ENCODE measurements at regions not wholly inside any gene's neighbourhood (a gene's known extent, or its start where the extent isn't known, plus 50 kb on each side); places are given as distances from the start of the nearest gene placed in this dataset.
"Not testable (repeated sequence)": the region's sequence is repeated elsewhere in the genome, so short reads cannot be mapped to it uniquely, and the experiment has no call there.

DNA sequence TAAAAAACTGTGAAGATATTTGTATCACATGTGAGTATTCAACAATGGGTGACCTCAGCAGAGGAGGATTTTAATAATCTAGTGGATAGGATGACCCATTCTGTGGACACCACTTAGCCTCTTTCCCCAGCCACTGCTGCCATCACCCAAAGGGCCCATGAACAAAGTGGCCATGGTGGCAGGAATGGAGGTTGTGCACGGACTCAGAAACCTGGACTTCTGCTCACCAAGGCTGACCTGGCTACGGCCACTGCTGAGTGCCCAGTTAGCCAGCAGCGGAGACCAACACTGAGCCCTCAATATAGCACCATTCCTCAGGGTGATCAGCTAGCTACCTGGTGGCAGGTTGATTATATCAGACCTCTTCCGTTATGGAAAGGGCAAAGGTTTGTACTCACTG is 1410.4 kb upstream of the CDH9 start:
- no peak for ATAC-seq

DNA sequence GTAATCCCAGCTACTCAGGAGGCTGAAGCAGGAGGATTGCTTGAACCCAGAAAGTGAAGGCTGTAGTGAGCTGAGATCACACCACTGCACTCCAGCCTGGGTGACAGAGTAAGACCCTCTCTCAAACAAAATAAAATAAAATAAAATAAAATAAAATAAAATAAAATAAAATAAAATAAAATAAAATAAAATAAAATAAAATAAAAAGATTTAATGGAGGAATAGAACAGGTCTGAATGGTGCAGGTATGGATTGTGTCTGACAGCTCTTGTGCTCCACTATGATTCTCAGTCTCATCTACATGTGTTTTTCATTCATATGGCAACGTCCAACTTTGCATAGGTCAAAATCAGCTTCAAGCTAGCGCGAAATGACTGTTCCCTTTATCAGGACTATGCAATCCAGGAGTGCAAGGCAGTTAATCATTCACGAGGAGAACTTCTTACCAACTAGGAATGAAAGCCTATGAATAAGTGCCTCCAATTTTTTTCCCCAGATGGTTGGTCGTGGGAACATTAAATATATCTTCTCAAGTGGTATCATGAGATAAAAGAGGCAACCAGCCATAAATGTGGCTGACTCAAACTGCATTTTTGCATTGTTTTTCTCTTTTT is 1392.3 kb upstream of the CDH9 start:
- no peak for ATAC-seq

DNA sequence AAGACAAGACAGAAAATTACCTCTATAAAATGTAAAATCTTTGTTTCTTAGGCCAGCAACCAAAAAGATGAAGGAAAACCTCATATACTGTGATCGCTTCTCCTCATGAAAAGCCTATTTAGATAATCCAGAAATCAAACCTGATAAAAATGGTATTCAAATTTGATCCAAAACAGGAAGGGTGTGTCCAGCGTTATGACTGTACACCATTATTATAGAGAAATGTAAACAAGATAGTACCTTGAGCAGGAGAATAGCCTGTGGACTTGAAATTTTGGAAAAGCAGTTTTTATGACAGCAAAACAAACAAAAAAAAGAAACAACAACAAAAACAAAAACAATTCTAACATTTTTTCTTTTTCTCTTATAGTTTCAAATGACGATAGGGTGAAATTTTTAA is 1382.8 kb upstream of the CDH9 start:
- no peak for ATAC-seq

DNA sequence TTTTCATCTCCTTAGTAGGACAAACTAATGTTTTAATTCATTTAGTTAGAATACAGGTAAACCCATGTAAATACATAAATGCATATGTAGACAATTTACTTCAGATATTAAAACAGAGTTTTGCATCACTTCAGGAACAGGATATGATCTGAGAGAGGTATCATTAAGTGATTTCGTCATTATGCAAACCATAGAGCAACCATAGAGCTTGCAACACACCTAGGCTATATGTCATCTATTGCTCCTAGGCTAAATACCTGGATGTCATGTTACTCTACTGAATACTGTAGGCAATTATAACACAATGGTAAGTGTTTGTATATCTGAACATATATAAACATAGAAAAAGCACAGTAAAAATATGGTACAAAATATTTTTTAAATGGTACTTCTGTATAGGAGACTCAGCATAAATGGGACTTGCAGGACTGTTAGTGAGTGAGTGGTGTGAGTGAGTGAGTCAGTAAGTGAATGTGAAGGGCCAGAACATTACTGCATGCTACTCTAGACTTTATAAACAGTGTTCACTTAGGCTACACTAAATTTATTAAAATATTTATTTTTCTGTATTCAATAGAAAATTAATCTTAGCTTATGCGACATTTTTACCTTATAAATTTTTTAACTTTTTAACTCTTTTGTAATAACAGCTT is 1377.5 kb upstream of the CDH9 start:
- no peak for ATAC-seq

DNA sequence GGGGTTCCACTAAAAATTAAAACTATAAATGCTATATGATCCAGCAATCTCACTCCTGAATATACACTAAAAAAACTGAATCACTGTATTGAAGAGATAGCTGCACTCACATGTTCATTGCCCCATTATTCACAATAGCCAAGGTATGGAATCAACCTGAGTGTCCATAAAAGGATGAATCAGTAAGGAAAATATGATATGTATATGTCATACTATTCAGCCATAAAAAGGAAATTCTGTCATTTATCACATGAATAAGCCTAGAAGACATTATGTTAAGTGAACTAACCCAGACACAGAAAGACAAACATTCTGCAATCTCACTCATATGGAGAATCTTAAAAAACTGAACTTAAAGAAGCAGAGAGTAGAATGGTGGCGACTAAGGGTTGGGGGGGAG is 1376.2 kb upstream of the CDH9 start:
- no peak for ATAC-seq

DNA sequence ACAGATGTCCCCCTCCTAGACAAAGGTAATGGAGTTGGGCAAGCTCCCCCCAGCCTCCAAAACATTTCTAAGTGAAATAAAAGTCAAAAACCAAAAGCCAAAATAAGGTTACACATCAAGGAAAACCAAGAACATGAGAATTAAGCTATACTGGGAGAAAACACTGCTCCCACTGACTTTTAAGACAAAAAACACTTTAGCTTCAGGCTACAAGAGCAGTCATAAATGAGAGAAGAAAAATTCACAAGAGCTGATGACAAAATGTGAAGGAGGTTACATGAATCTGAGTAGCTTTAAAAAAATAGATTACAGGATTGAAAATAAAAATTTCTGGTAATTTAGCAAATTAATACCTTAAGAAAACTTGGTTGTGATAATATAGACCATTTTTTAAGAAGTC is 1370.3 kb upstream of the CDH9 start:
- no peak for ATAC-seq

DNA sequence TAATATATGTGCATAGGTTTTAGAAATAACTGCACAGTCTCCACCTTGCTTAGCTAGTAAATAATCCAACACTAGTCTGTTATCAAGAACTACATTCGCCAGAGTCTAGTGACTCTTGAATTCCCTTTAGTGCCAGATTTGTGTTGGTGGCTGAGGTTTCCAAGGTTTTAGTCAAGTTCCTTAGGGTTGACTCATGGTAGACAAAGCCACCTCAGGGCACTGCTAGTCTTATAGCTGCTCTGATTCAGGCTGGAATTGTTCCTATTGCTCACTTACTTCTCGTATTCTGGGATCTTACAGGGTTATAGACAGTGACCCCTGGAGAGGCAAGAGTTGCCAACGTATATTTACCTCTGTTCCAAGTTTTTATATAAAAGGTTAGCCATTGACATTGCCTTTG is 1369.8 kb upstream of the CDH9 start:
- ATAC-seq, result no peak

DNA sequence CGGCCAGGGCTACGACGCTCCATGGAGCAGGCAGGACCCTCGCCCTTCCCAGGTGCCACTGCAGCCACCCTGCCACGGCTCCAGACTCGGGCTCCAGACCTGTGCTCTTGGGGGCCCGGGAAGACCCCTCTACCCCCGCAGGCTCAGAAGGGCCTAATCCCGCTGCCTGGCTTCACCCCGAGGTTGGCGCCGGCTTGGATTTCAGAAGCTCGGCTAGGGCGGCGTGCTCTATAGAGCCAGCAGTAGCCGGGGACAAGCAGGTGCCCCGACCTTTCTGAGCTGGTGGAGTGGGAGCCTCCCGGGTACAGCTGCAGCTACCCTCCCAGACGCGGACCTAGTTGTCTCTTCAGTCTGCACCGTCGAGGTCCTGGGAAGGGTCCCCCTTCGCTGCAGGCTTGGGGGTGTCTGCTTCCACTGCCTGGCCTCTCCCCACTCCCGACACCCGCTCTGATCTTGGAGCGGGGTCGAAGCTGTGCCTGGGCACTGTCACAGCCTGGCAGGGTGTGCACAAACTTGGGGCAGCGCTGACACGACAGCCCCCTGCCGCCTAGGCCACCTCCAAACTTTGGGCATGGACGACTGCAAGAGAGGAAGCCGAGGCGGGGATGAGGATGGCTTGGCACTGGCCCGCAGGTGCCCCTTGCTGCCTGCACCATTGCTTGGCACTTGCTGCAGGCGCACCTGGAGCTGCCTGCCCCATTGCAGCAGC is 1366.1 kb upstream of the CDH9 start:
- ATAC-seq, result no peak

DNA sequence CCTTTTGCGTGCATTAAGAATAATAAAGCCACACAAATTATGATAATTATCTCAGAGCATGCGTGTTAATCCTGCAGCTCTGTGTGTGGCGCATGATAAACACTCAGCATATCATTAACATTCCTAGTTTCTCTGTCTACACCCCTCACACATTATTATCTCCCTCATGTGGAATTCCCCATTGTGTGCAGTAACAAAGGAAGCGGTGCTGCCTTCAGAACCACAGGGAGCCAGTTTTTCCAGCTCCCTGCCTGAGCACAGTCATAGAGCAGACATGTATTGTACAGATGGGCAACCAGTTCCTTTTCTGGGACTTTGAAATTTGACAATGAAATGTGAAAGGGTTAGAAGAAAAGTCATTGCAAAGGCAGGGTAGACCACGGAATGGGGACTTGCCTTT is 1365.5 kb upstream of the CDH9 start:
- no peak for ATAC-seq

DNA sequence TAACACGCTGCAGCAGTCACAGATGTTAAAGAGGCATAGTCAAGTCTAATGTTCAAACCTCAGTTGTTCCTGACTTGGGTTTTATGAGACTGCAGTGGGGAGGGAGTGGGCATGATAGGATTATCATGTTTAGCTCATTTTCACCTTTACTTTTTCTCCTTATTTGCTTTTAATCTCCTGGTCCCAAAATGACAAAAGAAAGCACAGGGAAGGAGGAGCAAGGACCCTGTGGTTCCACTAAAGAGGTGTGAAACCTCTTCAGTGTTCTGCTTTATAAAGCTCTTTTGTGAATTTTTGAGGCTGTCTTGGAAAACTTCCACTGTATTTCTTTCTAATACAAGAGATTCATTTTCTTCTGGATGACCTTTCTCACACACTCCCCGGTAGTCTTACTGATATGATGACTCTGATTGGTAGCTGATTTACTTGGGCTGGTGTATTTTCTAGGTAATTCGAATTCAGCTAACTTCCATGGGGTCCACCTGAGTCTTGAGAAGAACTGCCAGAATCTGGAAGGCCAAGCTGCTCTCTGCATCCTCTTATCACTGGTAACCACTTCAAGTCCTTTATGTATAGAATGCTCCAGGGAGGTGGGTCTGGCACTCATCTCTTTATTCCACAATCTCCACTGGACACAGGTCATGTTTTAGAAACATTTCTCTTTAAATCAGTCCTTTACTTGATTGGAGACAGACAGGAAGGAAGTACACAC is 1364.4 kb upstream of the CDH9 start:
- no peak for ATAC-seq

DNA sequence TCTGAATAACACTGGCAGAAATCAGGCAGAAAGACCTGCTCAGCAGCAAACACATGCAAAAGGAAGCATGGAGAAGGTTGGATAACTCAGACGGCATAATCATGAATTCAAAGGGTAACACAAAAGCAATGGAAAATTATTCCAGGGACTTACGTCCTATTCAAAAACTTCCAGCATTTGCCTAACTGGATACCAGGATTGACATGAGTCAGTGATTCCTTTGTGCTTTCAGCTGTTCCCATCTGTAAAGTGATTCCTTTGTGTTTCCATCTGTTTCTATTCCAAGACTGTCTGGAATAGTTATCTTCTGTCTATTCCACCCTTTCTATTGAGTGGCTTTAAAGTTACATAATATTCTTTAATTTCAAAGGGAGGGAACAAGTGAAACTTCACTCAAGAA is 1361.7 kb upstream of the CDH9 start:
- ATAC-seq, result no peak

DNA sequence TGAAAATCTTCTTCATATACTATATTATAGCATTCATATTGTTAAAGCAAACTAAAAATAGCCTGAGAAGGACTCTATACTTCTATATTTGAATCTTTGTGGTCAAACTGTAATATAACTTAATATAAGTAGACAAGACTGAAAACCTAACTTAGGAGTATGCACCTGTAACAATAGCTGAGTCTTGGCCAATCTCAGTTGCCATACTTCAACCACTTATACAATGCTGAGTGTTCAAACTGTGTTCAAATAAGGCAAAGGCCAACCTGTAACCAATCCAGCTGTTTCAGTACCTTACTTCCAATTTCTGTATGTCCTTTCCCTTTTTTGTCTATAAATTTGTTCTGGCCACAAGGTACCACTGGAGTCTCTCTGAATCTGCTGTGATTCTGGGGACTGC is 1360.8 kb upstream of the CDH9 start:
- ATAC-seq, result no peak

DNA sequence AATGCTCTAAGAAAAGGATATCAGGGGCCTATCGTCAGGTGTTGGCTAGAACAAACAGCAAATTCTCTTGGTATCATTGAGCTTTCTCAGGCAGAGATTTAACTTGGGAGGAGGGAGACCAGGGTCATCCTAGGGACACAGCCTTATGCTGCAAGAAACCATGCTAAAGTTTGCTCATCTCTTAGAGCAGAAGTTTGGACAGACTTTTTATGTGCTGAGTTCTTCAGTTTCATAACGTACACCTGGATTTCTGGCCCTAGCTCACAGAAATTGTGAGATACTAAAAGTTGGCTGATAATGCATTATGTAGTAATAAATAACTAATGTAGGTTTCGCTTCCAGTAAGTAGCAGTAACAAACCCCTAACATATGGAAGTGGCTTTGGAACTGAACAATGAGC is 1359.8 kb upstream of the CDH9 start:
- ATAC-seq, result no peak

DNA sequence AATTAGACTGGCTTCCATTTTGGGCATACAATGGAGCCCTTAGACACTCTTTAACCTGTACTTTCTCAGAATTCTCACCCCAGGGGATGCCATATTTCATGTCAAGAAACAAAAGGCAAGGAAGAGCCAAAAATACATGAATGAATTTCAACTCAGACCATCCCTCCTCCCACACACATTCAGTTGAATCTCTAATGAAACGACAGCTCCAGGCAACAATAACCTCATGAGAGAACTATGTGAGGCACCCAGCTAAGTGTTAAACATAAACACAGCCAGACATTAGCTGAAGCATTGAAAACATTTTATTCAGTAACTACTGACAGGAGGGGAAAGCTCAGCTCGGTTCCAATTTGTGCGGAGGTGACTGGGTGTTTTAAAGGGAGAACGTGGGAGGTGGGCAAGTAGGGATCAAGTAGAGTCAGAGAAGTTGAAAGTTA is 1359.1 kb upstream of the CDH9 start:
- no peak for ATAC-seq

DNA sequence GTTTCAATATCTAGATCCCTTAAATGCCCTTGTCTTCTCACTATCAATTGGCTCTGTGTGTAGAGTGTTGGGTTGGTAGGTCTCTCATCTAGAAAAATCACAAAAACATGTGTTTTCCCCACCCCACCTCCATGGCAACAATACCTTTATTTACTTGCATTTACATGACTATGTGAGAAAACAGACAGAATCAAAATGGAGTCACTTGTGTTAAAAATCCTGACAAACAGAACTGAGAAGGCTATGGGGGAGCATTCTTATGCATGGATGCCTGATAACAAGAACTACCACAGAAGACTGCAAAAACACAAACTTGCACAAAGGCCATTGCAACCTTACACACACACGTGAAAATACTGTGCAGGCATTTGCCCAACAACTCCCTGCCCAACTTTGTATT is 1352.9 kb upstream of the CDH9 start:
- ATAC-seq, result no peak

DNA sequence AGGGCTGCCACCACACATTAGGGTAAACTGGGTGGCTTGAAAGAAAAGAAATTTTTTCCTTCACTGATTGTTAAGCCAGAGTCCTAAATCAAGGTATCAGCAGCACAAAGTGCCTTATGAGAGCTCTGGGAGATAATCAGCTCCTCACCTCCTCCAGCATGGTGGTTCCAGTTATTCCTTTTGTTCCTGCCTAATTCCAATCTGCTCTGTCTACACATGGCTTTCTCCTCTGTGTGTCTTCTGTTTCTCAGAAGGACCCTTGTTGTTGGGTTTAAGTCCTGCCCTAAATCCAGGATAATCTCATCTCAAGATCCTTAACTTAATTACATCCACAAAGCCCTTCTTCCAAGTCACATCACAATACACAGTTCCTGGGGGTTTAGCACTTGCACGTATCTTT is 1352.0 kb upstream of the CDH9 start:
- ATAC-seq, result no peak

DNA sequence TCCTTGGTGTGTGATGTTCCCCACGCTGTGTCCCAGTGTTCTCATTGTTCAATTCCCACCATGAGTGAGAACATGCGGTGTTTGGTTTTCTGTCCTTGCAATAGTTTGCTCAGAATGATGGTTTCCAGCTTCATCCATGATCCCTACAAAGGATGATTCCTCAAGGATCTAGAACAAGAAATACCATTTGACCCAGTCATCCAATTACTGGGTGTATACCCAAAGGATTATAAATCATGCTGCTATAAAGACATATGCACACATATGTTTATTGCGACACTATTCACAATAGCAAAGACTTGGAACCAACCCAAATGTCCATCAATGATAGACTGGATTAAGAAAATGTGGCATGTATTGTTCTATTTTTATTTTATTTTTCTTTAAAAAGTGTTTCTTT is 1351.3 kb upstream of the CDH9 start:
- not testable (repeated sequence) for ATAC-seq

DNA sequence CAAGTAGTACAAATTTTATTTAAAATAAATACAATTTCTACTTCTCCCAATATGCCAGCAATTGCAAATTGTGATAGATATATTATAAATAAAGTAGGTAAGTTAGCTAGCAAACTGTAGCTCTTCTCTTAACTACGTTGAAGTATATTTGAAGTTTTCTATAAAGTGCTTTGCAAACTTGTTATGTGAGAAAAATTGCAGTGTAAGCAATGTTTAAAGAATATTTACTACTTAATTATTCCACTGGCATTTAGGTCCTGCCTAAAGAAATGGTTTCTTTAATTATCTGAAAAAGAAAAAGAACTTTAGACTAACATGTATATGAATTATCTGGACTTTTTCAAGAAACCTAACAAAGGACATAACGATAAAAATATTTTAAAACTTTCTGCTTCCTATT is 1350.0 kb upstream of the CDH9 start:
- ATAC-seq, result no peak

DNA sequence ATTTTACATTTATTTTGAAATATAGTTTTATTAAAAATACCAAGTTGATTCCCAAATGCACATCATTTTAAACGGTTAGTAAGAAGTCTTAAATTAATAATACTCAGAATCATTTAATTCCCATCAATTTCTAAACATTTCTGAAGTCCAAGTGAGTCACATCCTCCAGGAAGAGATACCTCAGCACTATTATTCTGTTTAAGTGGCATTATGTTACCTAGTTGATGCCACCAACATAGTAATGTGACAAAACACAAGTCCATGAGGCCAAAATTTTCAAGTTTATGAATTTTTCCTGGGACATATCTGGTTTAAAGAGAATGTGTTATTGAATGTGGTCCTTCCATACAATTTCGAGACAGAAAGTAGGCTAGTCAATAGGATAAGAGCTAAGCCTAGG is 1348.3 kb upstream of the CDH9 start:
- ATAC-seq, result no peak

DNA sequence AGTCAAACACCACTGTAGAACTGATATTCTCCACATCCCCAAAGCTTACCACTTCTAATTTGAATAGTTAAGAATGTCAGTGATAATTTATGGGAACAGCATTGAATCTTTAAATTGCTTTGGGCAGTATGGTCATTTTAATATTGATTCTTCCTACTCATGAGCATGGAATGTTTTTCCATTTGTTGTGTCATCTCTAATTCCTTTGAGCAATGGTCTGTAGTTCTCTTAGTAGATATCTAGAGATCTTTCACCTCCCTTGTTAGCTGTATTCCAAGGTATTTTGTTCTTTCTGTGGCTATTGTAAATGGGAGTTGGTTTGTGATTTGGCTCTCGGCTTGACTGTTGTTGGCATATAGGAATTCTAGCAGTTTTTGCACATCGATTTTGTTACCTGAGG is 1341.8 kb upstream of the CDH9 start:
- no peak for ATAC-seq

DNA sequence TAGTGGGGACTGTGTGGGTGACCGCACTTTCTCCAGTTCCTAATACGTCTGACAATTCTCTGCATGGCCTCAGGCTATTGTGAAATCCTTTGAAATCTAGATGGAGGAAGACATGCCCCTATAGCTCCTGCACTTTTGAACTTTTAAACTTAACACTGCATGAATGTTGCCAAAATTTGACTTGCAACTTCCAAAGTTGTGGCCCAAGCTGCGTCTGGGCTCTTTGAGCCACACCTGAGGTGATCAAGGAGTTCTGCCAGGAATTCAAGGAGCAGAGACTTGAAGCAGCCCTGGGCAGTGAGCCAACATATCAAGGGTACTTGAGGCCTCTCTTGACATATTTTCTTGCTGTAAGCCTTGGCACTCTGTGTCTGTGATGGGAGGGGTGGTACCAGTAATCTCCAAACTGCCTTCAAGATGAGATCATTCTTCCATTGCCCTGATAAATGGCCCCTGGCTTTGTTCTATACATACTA is 1336.1 kb upstream of the CDH9 start:
- no peak for ATAC-seq

DNA sequence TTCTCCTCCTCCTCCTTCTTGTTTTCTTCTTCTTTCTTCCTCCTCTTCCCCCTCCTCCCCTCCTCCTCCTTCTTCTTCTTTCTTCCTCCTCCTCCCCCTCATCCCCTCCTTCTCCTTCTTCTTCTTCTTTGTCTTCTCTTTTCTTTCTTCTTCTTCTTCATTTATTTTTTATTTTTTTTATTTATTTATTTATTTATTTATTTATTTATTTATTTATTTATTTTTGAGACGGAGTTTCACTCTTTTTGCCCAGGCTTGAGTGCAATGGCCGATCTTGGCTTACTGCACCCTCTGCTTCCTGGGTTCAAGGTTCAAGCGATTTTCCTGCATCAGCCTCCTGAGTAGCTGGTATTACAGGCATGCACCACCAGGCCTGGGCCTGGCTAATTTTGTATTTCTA is 1332.5 kb upstream of the CDH9 start:
- no peak for ATAC-seq

DNA sequence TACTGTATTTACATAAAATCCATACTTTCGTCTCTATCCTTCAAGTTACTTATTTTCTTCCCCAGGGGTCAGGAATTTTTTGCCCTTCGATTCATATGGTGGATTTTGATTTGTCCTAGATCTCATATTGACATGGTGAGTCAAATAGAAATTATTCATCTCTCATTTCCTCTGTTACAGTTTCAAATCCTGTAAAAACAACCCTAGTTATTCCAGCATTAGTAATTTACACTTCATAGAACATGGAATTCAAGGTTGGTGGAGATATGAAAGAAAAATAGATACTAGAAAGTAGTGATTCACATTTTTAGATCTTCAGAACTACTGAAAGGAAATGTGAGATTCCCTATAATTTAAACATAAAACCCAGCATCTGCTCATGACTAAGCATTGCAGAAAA is 1331.0 kb upstream of the CDH9 start:
- no peak for ATAC-seq

DNA sequence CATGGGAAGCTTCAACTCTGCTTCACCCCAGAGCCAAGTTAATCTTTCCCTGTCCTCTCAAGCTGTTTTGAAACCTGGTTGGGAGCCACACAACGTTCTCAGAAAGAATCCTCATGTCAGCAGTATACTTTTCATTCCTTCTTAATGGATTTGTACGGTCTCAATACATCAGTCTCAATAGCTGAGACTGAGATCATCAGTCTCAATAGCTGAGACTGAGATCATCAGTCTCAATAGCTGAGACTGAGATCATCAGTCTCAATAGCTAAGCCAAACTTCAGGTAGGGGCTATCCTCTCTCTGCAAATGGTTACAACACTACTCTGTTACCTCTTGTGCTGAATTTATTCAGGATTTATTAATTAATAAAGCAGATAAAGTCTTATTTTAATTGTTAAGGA is 1317.4 kb upstream of the CDH9 start:
- ATAC-seq, result no peak
